GM18951 (cell line): ENCODE measurements at regions not wholly inside any gene's neighbourhood (a gene's known extent, or its start where the extent isn't known, plus 50 kb on each side); places are given as distances from the start of the nearest gene placed in this dataset.
"Not testable (repeated sequence)": the region's sequence is repeated elsewhere in the genome, so short reads cannot be mapped to it uniquely, and the experiment has no call there.

ENCODE experiments used
- POLR2A ChIP-seq: IDR thresholded peaks from 4 replicates; pipeline ENCODE4 v1.6.1; 2011; ENCODE audit warnings: mild to moderate bottlenecking; ENCODE audit not compliant: insufficient read length, insufficient read depth; ENCODE audit errors: extremely low read depth
- in situ Hi-C: fragments of 300-500 bp; cut with MboI; formaldehyde crosslinking; loops from one replicate; pipeline ENCODE4 v1.12.0; 2022; ENCODE audit warnings: low sequenced_read_pairs, mixed read lengths, inconsistent platforms; ENCODE audit not compliant: unreplicated experiment

- TF ChIP-seq POLR2A = no peak
- in situ Hi-C loops = no loop called here
Measured at GRCh38 chr2:194395818-194396217, 1261.2 kb upstream of the SLC39A10 start.

- in situ Hi-C loops = no loop called here
- no peak for TF ChIP-seq POLR2A
Measured at GRCh38 chr2:194385376-194385775, 1271.7 kb upstream of the SLC39A10 start.

GRCh38 chr2:194383401-194383800 lies 1273.6 kb upstream of the SLC39A10 start:
- in situ Hi-C loops = no loop called here
- TF ChIP-seq POLR2A = no peak

- in situ Hi-C loops = no loop called here
- TF ChIP-seq POLR2A = no peak
Measured at GRCh38 chr2:194382221-194382620, 1274.8 kb upstream of the SLC39A10 start.

GRCh38 chr2:194380011-194380410 lies 1277.0 kb upstream of the SLC39A10 start:
- no peak for TF ChIP-seq POLR2A

GRCh38 chr2:194367390-194367789 lies 1289.6 kb upstream of the SLC39A10 start:
- in situ Hi-C loops = not testable (repeated sequence)

More at GRCh38 chr2:194380011-194380410, 1277.0 kb upstream of the SLC39A10 start:
- in situ Hi-C loops = no loop called here

- TF ChIP-seq POLR2A = no peak
Measured at GRCh38 chr2:194363878-194364277, 1293.1 kb upstream of the SLC39A10 start.

GRCh38 chr2:194363295-194363694 lies 1293.7 kb upstream of the SLC39A10 start:
- TF ChIP-seq POLR2A = no peak
- in situ Hi-C loops = no loop called here

More at GRCh38 chr2:194363878-194364277, 1293.1 kb upstream of the SLC39A10 start:
- in situ Hi-C loops = no loop called here

- no peak for TF ChIP-seq POLR2A
- in situ Hi-C loops = no loop called here
Measured at GRCh38 chr2:194352505-194352904, 1304.5 kb upstream of the SLC39A10 start.

- in situ Hi-C loops = no loop called here
- no peak for TF ChIP-seq POLR2A
Measured at GRCh38 chr2:194346193-194346592, 1310.8 kb upstream of the SLC39A10 start.

- in situ Hi-C loops = no loop called here
- TF ChIP-seq POLR2A = no peak
Measured at GRCh38 chr2:194345347-194345746, 1311.7 kb upstream of the SLC39A10 start.

GRCh38 chr2:194343167-194343566 lies 1313.9 kb upstream of the SLC39A10 start:
- no peak for TF ChIP-seq POLR2A
- in situ Hi-C loops = no loop called here

GRCh38 chr2:194332799-194333490 lies 1324.1 kb upstream of the SLC39A10 start:
- in situ Hi-C loops = no loop called here
- TF ChIP-seq POLR2A = no peak

GRCh38 chr2:194328456-194328855 lies 1328.6 kb upstream of the SLC39A10 start:
- TF ChIP-seq POLR2A = no peak
- in situ Hi-C loops = no loop called here
